ENCODE measurements at regions not wholly inside any gene's neighbourhood (a gene's known extent, or its start where the extent isn't known, plus 50 kb on each side); places are given as distances from the start of the nearest gene placed in this dataset.

GRCh38 chr13:33642374-33643065 lies 175.4 kb upstream of the RFC3 start:
- TF ChIP-seq EP300 (IDR thresholded peaks at IDR 0.05) (no peak), POLR2AphosphoS5 (IDR thresholded peaks at IDR 0.05) (peak in 1 of 3 donors; percentile 53)
